ENCODE measurements at regions not wholly inside any gene's neighbourhood (a gene's known extent, or its start where the extent isn't known, plus 50 kb on each side); places are given as distances from the start of the nearest gene placed in this dataset.
A peak's percentile ranks its signal among the peaks of the same experiment; 100 is the strongest.

DNA sequence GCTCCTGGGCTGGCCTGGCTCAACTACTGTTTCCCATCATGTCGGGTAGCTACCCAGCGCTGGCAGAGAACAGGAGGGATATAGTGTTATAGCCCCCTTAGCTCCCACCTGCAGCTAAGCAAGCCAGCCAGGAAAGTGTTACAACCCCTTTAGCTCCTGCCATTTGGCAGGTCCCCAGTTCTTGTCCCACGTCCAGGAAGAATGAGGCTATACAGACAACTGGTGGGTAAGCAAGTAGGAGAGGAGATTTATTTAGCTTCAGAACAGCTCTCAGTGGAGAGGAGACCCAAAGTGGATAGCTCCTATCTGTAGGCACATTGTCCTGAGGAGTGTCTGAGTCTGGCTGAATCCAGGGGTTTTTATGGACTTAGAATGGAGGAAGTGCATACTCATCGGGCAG lies 741.1 kb upstream of the B3GALT2 start:
- Histone ChIP-seq H3K4me1 (no peaks in the 10 kb centered on the region), H3K4me2 (no peak overlapping the region), H3K27ac (no peak overlapping the region), H3K9me3 (no peaks in the 10 kb centered on the region), H3K4me3 (no peak overlapping the region)
- TF ChIP-seq ZFP36 (IDR thresholded peaks at IDR 0.05; ENCODE audit: borderline replicate concordance, partially characterized antibody), result peak; percentile 23
- TF ChIP-seq, protein P1, sequence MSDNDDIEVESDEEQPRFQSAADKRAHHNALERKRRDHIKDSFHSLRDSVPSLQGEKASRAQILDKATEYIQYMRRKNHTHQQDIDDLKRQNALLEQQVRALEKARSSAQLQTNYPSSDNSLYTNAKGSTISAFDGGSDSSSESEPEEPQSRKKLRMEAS (IDR thresholded peaks at IDR 0.05), result no peak
- no peak for FAIRE-seq
- 65% methylated on average over 4 of the region's 4 CpGs for WGBS (ENCODE audit: missing lambda C conversion rate)
- ChIA-PET CTCF (no interaction called here), POLR2A (no interaction called here)
- ATAC-seq, result no peak
- no peak for DNase-seq (ENCODE audit: low read depth in 1 of 2, low spot score in 1 of 2)

GRCh38 chr1:193926956-193927355 lies 740.5 kb upstream of the B3GALT2 start:
- no peak for ATAC-seq
- no peak for TF ChIP-seq SMC3 (IDR thresholded peaks at IDR 0.05)
- TF ChIP-seq MAZ (IDR thresholded peaks at IDR 0.05; ENCODE audit: borderline replicate concordance, low read depth, low read length), result no peak
- no peak for TF ChIP-seq CBX2 (IDR thresholded peaks at IDR 0.05; ENCODE audit: borderline replicate concordance, low read depth)
- no peak for TF ChIP-seq JUNB (IDR thresholded peaks at IDR 0.05)
- TF ChIP-seq, protein P2, sequence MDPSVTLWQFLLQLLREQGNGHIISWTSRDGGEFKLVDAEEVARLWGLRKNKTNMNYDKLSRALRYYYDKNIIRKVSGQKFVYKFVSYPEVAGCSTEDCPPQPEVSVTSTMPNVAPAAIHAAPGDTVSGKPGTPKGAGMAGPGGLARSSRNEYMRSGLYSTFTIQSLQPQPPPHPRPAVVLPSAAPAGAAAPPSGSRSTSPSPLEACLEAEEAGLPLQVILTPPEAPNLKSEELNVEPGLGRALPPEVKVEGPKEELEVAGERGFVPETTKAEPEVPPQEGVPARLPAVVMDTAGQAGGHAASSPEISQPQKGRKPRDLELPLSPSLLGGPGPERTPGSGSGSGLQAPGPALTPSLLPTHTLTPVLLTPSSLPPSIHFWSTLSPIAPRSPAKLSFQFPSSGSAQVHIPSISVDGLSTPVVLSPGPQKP (IDR thresholded peaks at IDR 0.05; ENCODE audit: low read depth, low read length), result no peak
- TF ChIP-seq, protein P3, sequence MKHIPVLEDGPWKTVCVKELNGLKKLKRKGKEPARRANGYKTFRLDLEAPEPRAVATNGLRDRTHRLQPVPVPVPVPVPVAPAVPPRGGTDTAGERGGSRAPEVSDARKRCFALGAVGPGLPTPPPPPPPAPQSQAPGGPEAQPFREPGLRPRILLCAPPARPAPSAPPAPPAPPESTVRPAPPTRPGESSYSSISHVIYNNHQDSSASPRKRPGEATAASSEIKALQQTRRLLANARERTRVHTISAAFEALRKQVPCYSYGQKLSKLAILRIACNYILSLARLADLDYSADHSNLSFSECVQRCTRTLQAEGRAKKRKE (CRISPR knock-in tag; IDR thresholded peaks at IDR 0.05; ENCODE audit: low read depth), result no peak
- no peak for TF ChIP-seq ZSCAN20 (CRISPR knock-in tag; IDR thresholded peaks at IDR 0.05)
- TF ChIP-seq, protein P4, sequence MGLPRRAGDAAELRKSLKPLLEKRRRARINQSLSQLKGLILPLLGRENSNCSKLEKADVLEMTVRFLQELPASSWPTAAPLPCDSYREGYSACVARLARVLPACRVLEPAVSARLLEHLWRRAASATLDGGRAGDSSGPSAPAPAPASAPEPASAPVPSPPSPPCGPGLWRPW (IDR thresholded peaks at IDR 0.05), result no peak
- no peak for TF ChIP-seq POLR2AphosphoS2 (conservative IDR thresholded peaks at IDR 0.05; ENCODE audit: low read length)
- no peak for TF ChIP-seq CHD2 (IDR thresholded peaks at IDR 0.05; ENCODE audit: low read length, partially characterized antibody)
- TF ChIP-seq RAD21 (conservative IDR thresholded peaks at IDR 0.05 in 1 of 2, IDR thresholded peaks at IDR 0.05 in 1 of 2), result no peak
- TF ChIP-seq FOSB (CRISPR knock-in tag; IDR thresholded peaks at IDR 0.05), result no peak
- TF ChIP-seq ZC3H11A (IDR thresholded peaks at IDR 0.05), result no peak
- DNase-seq (ENCODE audit: low read depth in 1 of 2, low spot score in 1 of 2), result no peak
- Histone ChIP-seq H3K27ac (no peak overlapping the region), H3K9me3 (no peaks in the 10 kb centered on the region), H3K4me1 (no peaks in the 10 kb centered on the region), H3K4me3 (no peak overlapping the region), H3K4me2 (no peak overlapping the region)
- 80% methylated on average over 7 of the region's 7 CpGs for WGBS (ENCODE audit: missing lambda C conversion rate)
- CTCF ChIA-PET, result no interaction called here
- POLR2A ChIA-PET, result no interaction called here
- FAIRE-seq, result no peak

GRCh38 chr1:193919827-193920226 lies 733.4 kb upstream of the B3GALT2 start:
- Histone ChIP-seq H3K4me2 (no peak overlapping the region), H3K9me3 (no peaks in the 10 kb centered on the region), H3K27ac (no peak overlapping the region), H3K4me3 (no peak overlapping the region), H3K4me1 (no peaks in the 10 kb centered on the region)
- no peak for DNase-seq (ENCODE audit: low read depth in 1 of 2, low spot score in 1 of 2)
- ChIA-PET CTCF (no interaction called here), POLR2A (no interaction called here)
- no peak for FAIRE-seq
- 90% methylated on average over 1 of the region's 1 CpG for WGBS (ENCODE audit: missing lambda C conversion rate)
- ATAC-seq, result no peak
- no peak for TF ChIP-seq MAZ (IDR thresholded peaks at IDR 0.05; ENCODE audit: borderline replicate concordance, low read depth, low read length)
- TF ChIP-seq KDM1A (IDR thresholded peaks at IDR 0.05; ENCODE audit: low read depth), result no peak
- TF ChIP-seq EHF (CRISPR knock-in tag; IDR thresholded peaks at IDR 0.05), result no peak
- TF ChIP-seq FOSB (CRISPR knock-in tag; IDR thresholded peaks at IDR 0.05), result no peak
- TF ChIP-seq RAD21 (conservative IDR thresholded peaks at IDR 0.05 in 1 of 2, IDR thresholded peaks at IDR 0.05 in 1 of 2), result no peak
- no peak for TF ChIP-seq NR3C1 (IDR thresholded peaks at IDR 0.05)
- no peak for TF ChIP-seq CHD4 (IDR thresholded peaks at IDR 0.05; ENCODE audit: borderline replicate concordance)
- no peak for TF ChIP-seq ESRRA (IDR thresholded peaks at IDR 0.05; ENCODE audit: borderline replicate concordance, low read length)
- TF ChIP-seq JUN (IDR thresholded peaks at IDR 0.05), result no peak
- TF ChIP-seq PBX3 (IDR thresholded peaks at IDR 0.05), result no peak
- TF ChIP-seq, protein P2 (IDR thresholded peaks at IDR 0.05; ENCODE audit: low read depth, low read length), result no peak
- no peak for TF ChIP-seq GATA3 (IDR thresholded peaks at IDR 0.05; ENCODE audit: borderline replicate concordance)

Measured in A549 (cell line).